B cell (primary cell): ENCODE measurements at regions not wholly inside any gene's neighbourhood (a gene's known extent, or its start where the extent isn't known, plus 50 kb on each side); places are given as distances from the start of the nearest gene placed in this dataset.
"Not testable (repeated sequence)": the region's sequence is repeated elsewhere in the genome, so short reads cannot be mapped to it uniquely, and the experiment has no call there.

Source experiments
- ATAC-seq: fragments of 200-7000 bp; cut with Tn5 transposase; one replicate; pipeline ENCODE4 v1.10.0; 2021; ENCODE audit warnings: low read depth, mild to moderate bottlenecking, moderate number of reproducible peaks, moderate library complexity
- CTCF ChIA-PET: fragments of 350-600 bp; sonication (Branson Sonifier 250); formaldehyde crosslinking; loops from one replicate; lab custom pipeline; 2021; ENCODE audit warnings: antibody characterized with exemption, inconsistent platforms; lab: Charles Lee
- POLR2A ChIA-PET: fragments of 350-600 bp; sonication (Branson Sonifier 250); formaldehyde crosslinking; loops from one replicate; lab custom pipeline; 2021; ENCODE audit warnings: antibody characterized with exemption; lab: Charles Lee
- DNase-seq: peaks from one replicate; pipeline ENCODE4 v3.0.0; 2013
- H2AFZ ChIP-seq: 2 replicates; pipeline ENCODE4 v1.6.1; 2012; ENCODE audit warnings: mild to moderate bottlenecking, low read depth, low read length; ENCODE audit not compliant: insufficient read depth, poor library complexity, severe bottlenecking
- H3K27ac ChIP-seq, 2 donors: 1 replicate in 1 of 2; 2 replicates in 1 of 2; pipeline ENCODE4 v1.5.1; 2012 to 2013; ENCODE audit warnings: low read length in 2 of 2, mild to moderate bottlenecking in 2 of 2, moderate library complexity in 1 of 2
- H3K27me3 ChIP-seq, 4 experiments: fragments of 200-600 bp in 1 of 4; sonication (generic) in 1 of 4; replicated peaks in 1 of 4; 1 replicate in 2 of 4; 2 replicates in 2 of 4; pipeline versions ENCODE4 v1.6.1 to v1.7.0; 2013 to 2016; ENCODE audit warnings: low read length in 3 of 4, mild to moderate bottlenecking in 2 of 4, mixed read lengths in 1 of 4, moderate library complexity in 1 of 4; ENCODE audit not compliant: insufficient read depth in 4 of 4, control insufficient read depth in 3 of 4; ENCODE audit errors: control extremely low read depth in 1 of 4
- H3K36me3 ChIP-seq, 2 experiments: replicated peaks in 1 of 2; 1 replicate in 1 of 2; 2 replicates in 1 of 2; pipeline versions ENCODE4 v1.6.1 to v1.7.1; 2013; ENCODE audit warnings: low read length in 1 of 2; ENCODE audit not compliant: insufficient read depth in 2 of 2, control insufficient read depth in 1 of 2; ENCODE audit errors: control extremely low read depth in 1 of 2, extremely low read depth in 1 of 2
- H3K4me1 ChIP-seq, 2 donors: fragments of 200-600 bp in 1 of 2; sonication (generic) in 1 of 2; 1 replicate in 1 of 2; 2 replicates in 1 of 2; pipeline versions ENCODE4 v1.5.1 to v1.6.1; 2013 to 2017; ENCODE audit warnings: low read length in 2 of 2; ENCODE audit not compliant: control insufficient read depth in 2 of 2, insufficient read depth in 2 of 2
- H3K4me2 ChIP-seq: replicated peaks from 2 replicates; pipeline ENCODE3; 2012; ENCODE audit warnings: mild to moderate bottlenecking, low read depth, low read length; ENCODE audit not compliant: poor library complexity, severe bottlenecking
- H3K4me3 ChIP-seq, 5 experiments: fragments of 200-600 bp in 1 of 5; sonication (generic) in 1 of 5; 1 replicate in 3 of 5; 2 replicates in 2 of 5; pipeline versions ENCODE4 v1.5.1 to v1.7.0; 2011 to 2016; ENCODE audit warnings: low read length in 4 of 5, mild to moderate bottlenecking in 4 of 5, low read depth in 2 of 5, control low read depth in 1 of 5, moderate library complexity in 1 of 5; ENCODE audit not compliant: insufficient read depth in 1 of 5; ENCODE audit errors: control extremely low read depth in 1 of 5, extremely low read depth in 1 of 5
- H3K79me2 ChIP-seq: fragments of 200-600 bp; sonication (generic); one replicate; pipeline ENCODE4 v1.6.0; 2016; ENCODE audit warnings: low read length; ENCODE audit not compliant: control insufficient read depth, insufficient read depth
- H3K9ac ChIP-seq: fragments of 200-600 bp; sonication (generic); 2 replicates; pipeline ENCODE4 v1.6.1; 2017; ENCODE audit warnings: mild to moderate bottlenecking, low read length, moderate library complexity
- H3K9me3 ChIP-seq, 3 donors: one replicate each; pipeline versions ENCODE4 v1.6.1 to v1.7.1; 2013; ENCODE audit warnings: low read length in 2 of 3; ENCODE audit not compliant: control insufficient read depth in 2 of 3, insufficient read depth in 1 of 3; ENCODE audit errors: control extremely low read depth in 1 of 3
- H4K20me1 ChIP-seq: 2 replicates; pipeline ENCODE4 v1.6.0; 2012; ENCODE audit warnings: mild to moderate bottlenecking, low read length; ENCODE audit not compliant: insufficient read depth, control insufficient read depth, poor library complexity, severe bottlenecking
- H3K27ac Mint-ChIP-seq: one replicate; pipeline ENCODE4 v1.8.0; 2021; ENCODE audit warnings: mixed read lengths
- H3K27me3 Mint-ChIP-seq: one replicate; pipeline ENCODE4 v1.8.0; 2021; ENCODE audit warnings: mixed read lengths
- H3K4me1 Mint-ChIP-seq: one replicate; pipeline ENCODE4 v1.8.0; 2021; ENCODE audit warnings: mixed read lengths
- H3K4me3 Mint-ChIP-seq: one replicate; pipeline ENCODE4 v1.8.0; 2021; ENCODE audit warnings: mixed read lengths
- H3K9me3 Mint-ChIP-seq: one replicate; pipeline ENCODE4 v1.8.0; 2022; ENCODE audit warnings: mixed read lengths; ENCODE audit not compliant: insufficient read depth
- EZH2 ChIP-seq: IDR thresholded peaks from 2 replicates; pipeline ENCODE4 v1.6.1; 2012; ENCODE audit warnings: borderline replicate concordance, low read depth, mild to moderate bottlenecking, moderate library complexity, low read length; ENCODE audit not compliant: insufficient read depth, poor library complexity, severe bottlenecking
- WGBS: methylation state at CpG from one replicate; pipeline ENCODE4 v1.1.5; 2013; ENCODE audit warnings: missing lambda C conversion rate; ENCODE audit not compliant: insufficient coverage; 5-methylcytosine and 5-hydroxymethylcytosine counted together
- intact Hi-C: fragments of 100-400 bp; cut with micrococcal nuclease; formaldehyde crosslinking; loops from one replicate; pipeline ENCODE4 v1.10.0; 2022
- TF ChIP-seq, protein P1 (sequence below): fragments of 200-600 bp; IDR thresholded peaks from one replicate; pipeline ENCODE4 v1.8.0; 2022; ENCODE audit warnings: antibody characterized with exemption, mild to moderate bottlenecking

- no peak for ATAC-seq
- no peaks in the 10 kb centered on the region for H3K79me2 ChIP-seq
- peaks cover 12% of the 10 kb centered on the region in 2 donors for H3K4me1 ChIP-seq
- no peak overlapping the region for H3K4me2 ChIP-seq
- Mint-ChIP-seq H3K9me3 (peaks cover 5% of the 10 kb centered on the region), H3K4me1 (peaks cover 17% of the 10 kb centered on the region), H3K27me3 (no peaks in the 10 kb centered on the region), H3K4me3 (no peak overlapping the region), H3K27ac (no peak overlapping the region)
- TF ChIP-seq EZH2 = no peak
- TF ChIP-seq, protein P1, sequence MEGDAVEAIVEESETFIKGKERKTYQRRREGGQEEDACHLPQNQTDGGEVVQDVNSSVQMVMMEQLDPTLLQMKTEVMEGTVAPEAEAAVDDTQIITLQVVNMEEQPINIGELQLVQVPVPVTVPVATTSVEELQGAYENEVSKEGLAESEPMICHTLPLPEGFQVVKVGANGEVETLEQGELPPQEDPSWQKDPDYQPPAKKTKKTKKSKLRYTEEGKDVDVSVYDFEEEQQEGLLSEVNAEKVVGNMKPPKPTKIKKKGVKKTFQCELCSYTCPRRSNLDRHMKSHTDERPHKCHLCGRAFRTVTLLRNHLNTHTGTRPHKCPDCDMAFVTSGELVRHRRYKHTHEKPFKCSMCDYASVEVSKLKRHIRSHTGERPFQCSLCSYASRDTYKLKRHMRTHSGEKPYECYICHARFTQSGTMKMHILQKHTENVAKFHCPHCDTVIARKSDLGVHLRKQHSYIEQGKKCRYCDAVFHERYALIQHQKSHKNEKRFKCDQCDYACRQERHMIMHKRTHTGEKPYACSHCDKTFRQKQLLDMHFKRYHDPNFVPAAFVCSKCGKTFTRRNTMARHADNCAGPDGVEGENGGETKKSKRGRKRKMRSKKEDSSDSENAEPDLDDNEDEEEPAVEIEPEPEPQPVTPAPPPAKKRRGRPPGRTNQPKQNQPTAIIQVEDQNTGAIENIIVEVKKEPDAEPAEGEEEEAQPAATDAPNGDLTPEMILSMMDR = no peak
- H3K4me3 ChIP-seq = no peak overlapping the region
- H3K36me3 ChIP-seq = no peaks in the 10 kb centered on the region
- POLR2A ChIA-PET = no interaction called here
- H3K9me3 ChIP-seq = peaks cover 0 to 4% (median 0%) of the 10 kb centered on the region in 3 donors
- H3K27ac ChIP-seq = no peak overlapping the region
- H2AFZ ChIP-seq = no peak overlapping the region
- no peak for DNase-seq
- intact Hi-C loops = no loop called here
- no peak overlapping the region for H3K9ac ChIP-seq
- H4K20me1 ChIP-seq = no peaks in the 10 kb centered on the region
- 100% methylated on average over 1 of the region's 3 CpGs for WGBS
- no peaks in the 10 kb centered on the region for H3K27me3 ChIP-seq
- CTCF ChIA-PET = no interaction called here
Observed at GRCh38 chr12:70082997-70083676, 160.1 kb upstream of the CNOT2 start.

GRCh38 chr12:70083677-70084020 is 159.6 kb upstream of the CNOT2 start:
- Mint-ChIP-seq H3K9me3 (peaks cover 5% of the 10 kb centered on the region), H3K27me3 (no peaks in the 10 kb centered on the region), H3K27ac (no peak overlapping the region), H3K4me1 (peaks cover 17% of the 10 kb centered on the region), H3K4me3 (no peak overlapping the region)
- ChIA-PET CTCF (no interaction called here), POLR2A (no interaction called here)
- no peaks in the 10 kb centered on the region for H3K79me2 ChIP-seq
- H3K9ac ChIP-seq = no peak overlapping the region
- no peak overlapping the region for H3K4me3 ChIP-seq
- no peak for TF ChIP-seq EZH2
- TF ChIP-seq, protein P1 = no peak
- peaks cover 12% of the 10 kb centered on the region in 2 donors for H3K4me1 ChIP-seq
- H2AFZ ChIP-seq = no peak overlapping the region
- ATAC-seq (no peak), DNase-seq (no peak)
- WGBS = 100% methylated on average over 1 of the region's 4 CpGs
- no peaks in the 10 kb centered on the region for H4K20me1 ChIP-seq
- H3K36me3 ChIP-seq = no peaks in the 10 kb centered on the region
- no peaks in the 10 kb centered on the region for H3K27me3 ChIP-seq
- H3K27ac ChIP-seq = no peak overlapping the region
- intact Hi-C loops = no loop called here
- H3K9me3 ChIP-seq = peaks cover 0 to 4% (median 0%) of the 10 kb centered on the region in 3 donors
- no peak overlapping the region for H3K4me2 ChIP-seq

GRCh38 chr12:70086372-70086771 is 156.9 kb upstream of the CNOT2 start:
- H3K36me3 ChIP-seq, H4K20me1 ChIP-seq, H3K4me3 ChIP-seq, H3K9me3 Mint-ChIP-seq, H3K9ac ChIP-seq, DNase-seq, H2AFZ ChIP-seq, H3K27ac Mint-ChIP-seq, H3K4me1 ChIP-seq, intact Hi-C loops, H3K4me2 ChIP-seq, H3K79me2 ChIP-seq, CTCF ChIA-PET, H3K9me3 ChIP-seq, H3K27ac ChIP-seq, H3K27me3 Mint-ChIP-seq, H3K4me3 Mint-ChIP-seq, POLR2A ChIA-PET, ATAC-seq, H3K4me1 Mint-ChIP-seq, H3K27me3 ChIP-seq: not testable (repeated sequence)
- WGBS = 97% methylated on average over 5 of the region's 8 CpGs
